Panc1 (cell line): ENCODE measurements at regions not wholly inside any gene's neighbourhood (a gene's known extent, or its start where the extent isn't known, plus 50 kb on each side); places are given as distances from the start of the nearest gene placed in this dataset.

Experiments used
- ATAC-seq: fragments of 200-7000 bp; cut with Tn5 transposase; 2 replicates; pipeline ENCODE4 v1.9.1; 2020; ENCODE audit warnings: mild to moderate bottlenecking, moderate library complexity
- BruUV-seq: library from RNA; stranded (reverse); fragments of 400-500 nt; replicated peaks from 2 replicates; lab custom pipeline; 2021; lab: Mats Ljungman, UMichigan
- CTCF ChIA-PET: fragments of 300-600 bp; sonication (Branson Sonifier 250); formaldehyde crosslinking; loops from one replicate; lab custom pipeline; 2022; ENCODE audit warnings: antibody characterized with exemption; lab: Charles Lee
- POLR2A ChIA-PET: fragments of 300-600 bp; sonication (Branson Sonifier 250); formaldehyde crosslinking; loops from one replicate; lab custom pipeline; 2022; ENCODE audit warnings: antibody characterized with exemption; lab: Charles Lee
- DNase-seq: peaks from one replicate; pipeline ENCODE4 v3.0.0-alpha.2; 2010; ENCODE audit warnings: low read depth, low spot score
- H3K27ac ChIP-seq: 2 replicates; pipeline ENCODE4 v1.5.1; 2011; ENCODE audit warnings: mild to moderate bottlenecking, low read length, inconsistent platforms
- H3K27me3 ChIP-seq: fragments of 200-500 bp; sonication (Bioruptor generic); 2 replicates; pipeline ENCODE4 v1.6.0; 2014; ENCODE audit warnings: low read length, inconsistent platforms; ENCODE audit not compliant: control insufficient read depth, insufficient read depth
- H3K36me3 ChIP-seq: fragments of 200-500 bp; sonication (Bioruptor generic); 2 replicates; pipeline ENCODE4 v1.5.1; 2014; ENCODE audit warnings: inconsistent platforms, mild to moderate bottlenecking, low read length, moderate library complexity; ENCODE audit not compliant: control insufficient read depth, insufficient read depth
- H3K4me1 ChIP-seq: 2 replicates; pipeline ENCODE4 v1.5.1; 2011; ENCODE audit warnings: inconsistent platforms, mild to moderate bottlenecking, low read length, moderate library complexity; ENCODE audit not compliant: control insufficient read depth, insufficient read depth
- H3K4me3 ChIP-seq, 2 experiments: 2 replicates each; pipeline ENCODE4 v1.5.1; 2011 to 2012; ENCODE audit warnings: low read depth in 2 of 2, low read length in 2 of 2, mild to moderate bottlenecking in 2 of 2, inconsistent platforms in 1 of 2, moderate library complexity in 1 of 2
- H3K9me3 ChIP-seq: fragments of 200-500 bp; sonication (Bioruptor generic); 2 replicates; pipeline ENCODE4 v1.5.1; 2014; ENCODE audit warnings: low read depth, mild to moderate bottlenecking, inconsistent platforms, low read length, moderate library complexity; ENCODE audit not compliant: control insufficient read depth, insufficient read depth
- POLR2AphosphoS5 ChIP-seq: IDR thresholded peaks from 2 replicates; pipeline ENCODE4 v1.6.1; 2012; ENCODE audit warnings: mild to moderate bottlenecking, low read depth, low read length, moderate library complexity
- SIN3A ChIP-seq: IDR thresholded peaks from 2 replicates; pipeline ENCODE4 v1.6.1; 2012; ENCODE audit warnings: low read depth, mild to moderate bottlenecking, low read length, moderate library complexity, borderline replicate concordance; ENCODE audit not compliant: insufficient read depth
- TCF7L2 ChIP-seq: IDR thresholded peaks from 2 replicates; pipeline ENCODE4 v1.6.1; 2011; ENCODE audit warnings: mild to moderate bottlenecking, low read depth, low read length, inconsistent platforms
- in situ Hi-C: cut with HindIII; loops from 2 replicates; pipeline ENCODE4 v1.10.0; 2016; ENCODE audit warnings: low sequenced_read_pairs, low pct_unique_long_range_greater_than_20kb
- intact Hi-C: fragments of 100-400 bp; cut with micrococcal nuclease; formaldehyde crosslinking; loops from one replicate; pipeline ENCODE4 v1.10.0; 2022; ENCODE audit not compliant: unreplicated experiment
- TF ChIP-seq, protein P1 (sequence below): fragments of 450-650 bp; IDR thresholded peaks from 2 replicates; pipeline ENCODE4 v1.5.1; 2017; ENCODE audit warnings: mild to moderate bottlenecking
- TF ChIP-seq, protein P2 (sequence below), 2 experiments: IDR thresholded peaks; 2 replicates each; pipeline ENCODE4 v1.6.1; 2011 to 2012; ENCODE audit warnings: low read depth in 2 of 2, control low read depth in 1 of 2, low read length in 1 of 2, mild to moderate bottlenecking in 1 of 2, moderate library complexity in 1 of 2; ENCODE audit not compliant: insufficient read depth in 1 of 2

DNA sequence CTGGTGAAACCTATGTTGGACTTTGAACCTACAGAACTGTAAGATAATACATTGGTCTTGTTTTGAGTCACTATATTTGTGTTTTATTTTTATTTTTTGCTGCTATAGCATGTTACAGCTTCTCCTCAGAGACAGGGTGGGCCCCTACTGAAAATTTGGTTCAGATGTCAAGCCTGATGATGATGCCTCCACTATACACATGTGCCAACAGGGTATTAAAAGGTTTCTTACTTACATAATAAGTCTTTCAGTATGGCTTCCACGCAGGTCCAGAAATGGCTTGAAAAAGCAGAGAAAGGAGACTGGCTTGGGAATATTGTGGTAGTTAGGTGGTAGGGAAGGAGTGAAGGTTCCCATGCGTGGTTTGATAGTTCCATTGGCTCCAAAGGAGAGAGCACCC, 52.9 kb upstream of the ELAC2 start:
- ChIA-PET POLR2A (no interaction called here), CTCF (interaction anchor here (0.7 kb wide), 1 partner anchor 162 kb away, joined by 8 read pairs; no protein-coding TSS in a partner anchor)
- no peaks in the 10 kb centered on the region for H3K27me3 ChIP-seq
- no TSS peak for BruUV-seq
- in situ Hi-C loops (no loop called here), intact Hi-C loops (no loop called here)
- no peak overlapping the region for H3K27ac ChIP-seq
- no peaks in the 10 kb centered on the region for H3K9me3 ChIP-seq
- H3K36me3 ChIP-seq: no peaks in the 10 kb centered on the region
- TF ChIP-seq, protein P1, sequence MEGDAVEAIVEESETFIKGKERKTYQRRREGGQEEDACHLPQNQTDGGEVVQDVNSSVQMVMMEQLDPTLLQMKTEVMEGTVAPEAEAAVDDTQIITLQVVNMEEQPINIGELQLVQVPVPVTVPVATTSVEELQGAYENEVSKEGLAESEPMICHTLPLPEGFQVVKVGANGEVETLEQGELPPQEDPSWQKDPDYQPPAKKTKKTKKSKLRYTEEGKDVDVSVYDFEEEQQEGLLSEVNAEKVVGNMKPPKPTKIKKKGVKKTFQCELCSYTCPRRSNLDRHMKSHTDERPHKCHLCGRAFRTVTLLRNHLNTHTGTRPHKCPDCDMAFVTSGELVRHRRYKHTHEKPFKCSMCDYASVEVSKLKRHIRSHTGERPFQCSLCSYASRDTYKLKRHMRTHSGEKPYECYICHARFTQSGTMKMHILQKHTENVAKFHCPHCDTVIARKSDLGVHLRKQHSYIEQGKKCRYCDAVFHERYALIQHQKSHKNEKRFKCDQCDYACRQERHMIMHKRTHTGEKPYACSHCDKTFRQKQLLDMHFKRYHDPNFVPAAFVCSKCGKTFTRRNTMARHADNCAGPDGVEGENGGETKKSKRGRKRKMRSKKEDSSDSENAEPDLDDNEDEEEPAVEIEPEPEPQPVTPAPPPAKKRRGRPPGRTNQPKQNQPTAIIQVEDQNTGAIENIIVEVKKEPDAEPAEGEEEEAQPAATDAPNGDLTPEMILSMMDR: no peak
- TF ChIP-seq, protein P2, sequence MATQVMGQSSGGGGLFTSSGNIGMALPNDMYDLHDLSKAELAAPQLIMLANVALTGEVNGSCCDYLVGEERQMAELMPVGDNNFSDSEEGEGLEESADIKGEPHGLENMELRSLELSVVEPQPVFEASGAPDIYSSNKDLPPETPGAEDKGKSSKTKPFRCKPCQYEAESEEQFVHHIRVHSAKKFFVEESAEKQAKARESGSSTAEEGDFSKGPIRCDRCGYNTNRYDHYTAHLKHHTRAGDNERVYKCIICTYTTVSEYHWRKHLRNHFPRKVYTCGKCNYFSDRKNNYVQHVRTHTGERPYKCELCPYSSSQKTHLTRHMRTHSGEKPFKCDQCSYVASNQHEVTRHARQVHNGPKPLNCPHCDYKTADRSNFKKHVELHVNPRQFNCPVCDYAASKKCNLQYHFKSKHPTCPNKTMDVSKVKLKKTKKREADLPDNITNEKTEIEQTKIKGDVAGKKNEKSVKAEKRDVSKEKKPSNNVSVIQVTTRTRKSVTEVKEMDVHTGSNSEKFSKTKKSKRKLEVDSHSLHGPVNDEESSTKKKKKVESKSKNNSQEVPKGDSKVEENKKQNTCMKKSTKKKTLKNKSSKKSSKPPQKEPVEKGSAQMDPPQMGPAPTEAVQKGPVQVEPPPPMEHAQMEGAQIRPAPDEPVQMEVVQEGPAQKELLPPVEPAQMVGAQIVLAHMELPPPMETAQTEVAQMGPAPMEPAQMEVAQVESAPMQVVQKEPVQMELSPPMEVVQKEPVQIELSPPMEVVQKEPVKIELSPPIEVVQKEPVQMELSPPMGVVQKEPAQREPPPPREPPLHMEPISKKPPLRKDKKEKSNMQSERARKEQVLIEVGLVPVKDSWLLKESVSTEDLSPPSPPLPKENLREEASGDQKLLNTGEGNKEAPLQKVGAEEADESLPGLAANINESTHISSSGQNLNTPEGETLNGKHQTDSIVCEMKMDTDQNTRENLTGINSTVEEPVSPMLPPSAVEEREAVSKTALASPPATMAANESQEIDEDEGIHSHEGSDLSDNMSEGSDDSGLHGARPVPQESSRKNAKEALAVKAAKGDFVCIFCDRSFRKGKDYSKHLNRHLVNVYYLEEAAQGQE (IDR thresholded peaks at IDR 0.05; ENCODE audit: insufficient read depth in 1 of 2, low read depth in 2 of 2, low read length in 1 of 2): no peak
- no peak for TF ChIP-seq SIN3A
- TF ChIP-seq TCF7L2: no peak
- no peak for TF ChIP-seq POLR2AphosphoS5
- H3K4me1 ChIP-seq: no peaks in the 10 kb centered on the region
- no peak for DNase-seq
- ATAC-seq: no peak
- H3K4me3 ChIP-seq: no peak overlapping the region

DNA sequence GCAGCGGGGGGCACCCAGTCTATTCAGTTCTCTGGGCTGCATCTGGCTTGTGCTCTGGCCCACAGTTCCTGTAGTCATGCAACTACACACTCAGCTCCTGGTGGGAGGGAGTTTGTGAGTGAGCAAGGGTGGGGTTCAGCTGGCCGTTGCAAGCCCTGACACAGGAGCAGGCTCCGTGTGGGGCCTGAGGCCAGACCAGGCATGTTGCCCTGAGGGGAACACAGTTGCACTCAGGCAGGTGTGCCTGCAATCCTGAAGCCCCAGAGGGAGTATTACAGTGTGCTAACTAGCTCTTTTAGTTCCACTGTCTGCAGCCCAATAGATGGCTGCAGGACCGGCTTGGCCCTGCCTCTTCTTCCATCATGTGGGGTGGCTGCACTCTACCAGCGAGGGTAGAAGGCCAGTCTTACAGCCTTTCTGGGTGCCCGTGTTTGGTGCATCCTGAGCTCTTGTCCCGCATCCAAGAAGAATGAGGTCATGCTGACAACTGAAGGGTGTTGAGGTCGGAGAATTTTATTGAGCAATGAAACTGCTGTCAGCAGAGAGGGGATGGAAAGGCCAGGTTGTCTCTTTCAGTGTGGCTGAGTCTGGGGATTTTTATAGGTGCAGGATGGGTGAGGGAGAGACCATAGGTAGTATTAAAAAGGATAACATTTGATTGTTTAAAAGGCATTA, 49.9 kb upstream of the ELAC2 start:
- BruUV-seq: no TSS peak
- H3K4me1 ChIP-seq: no peaks in the 10 kb centered on the region
- DNase-seq: no peak
- intact Hi-C loops (no loop called here), in situ Hi-C loops (no loop called here)
- ChIA-PET CTCF (no interaction called here), POLR2A (no interaction called here)
- H3K36me3 ChIP-seq: no peaks in the 10 kb centered on the region
- TF ChIP-seq, protein P2 (IDR thresholded peaks at IDR 0.05; ENCODE audit: insufficient read depth in 1 of 2, low read depth in 2 of 2, low read length in 1 of 2): no peak
- TF ChIP-seq TCF7L2: no peak
- no peak for TF ChIP-seq POLR2AphosphoS5
- TF ChIP-seq SIN3A: no peak
- TF ChIP-seq, protein P1: no peak
- H3K4me3 ChIP-seq: no peak overlapping the region
- no peak for ATAC-seq
- no peaks in the 10 kb centered on the region for H3K9me3 ChIP-seq
- H3K27ac ChIP-seq: no peak overlapping the region
- H3K27me3 ChIP-seq: no peaks in the 10 kb centered on the region
